ENCODE measurements at regions not wholly inside any gene's neighbourhood (a gene's known extent, or its start where the extent isn't known, plus 50 kb on each side); places are given as distances from the start of the nearest gene placed in this dataset.

- no peak for DNase-seq (ENCODE audit: unreplicated experiment)
- ChIA-PET CTCF (no interaction called here), POLR2A (no interaction called here)
- Mint-ChIP-seq H3K36me3 (ENCODE audit: insufficient read depth, unreplicated experiment) (no peaks in the 10 kb centered on the region), H3K9me3 (ENCODE audit: unreplicated experiment) (peaks cover 7% of the 10 kb centered on the region), H3K4me1 (ENCODE audit: insufficient read depth, unreplicated experiment) (no peaks in the 10 kb centered on the region), H3K4me3 (ENCODE audit: unreplicated experiment) (no peak overlapping the region), H3K27me3 (ENCODE audit: insufficient read depth, unreplicated experiment) (no peaks in the 10 kb centered on the region), H3K27ac (ENCODE audit: low read depth, unreplicated experiment) (no peak overlapping the region)
- no TSS peak for BruUV-seq (replicated peaks)
- TF ChIP-seq, protein P1, sequence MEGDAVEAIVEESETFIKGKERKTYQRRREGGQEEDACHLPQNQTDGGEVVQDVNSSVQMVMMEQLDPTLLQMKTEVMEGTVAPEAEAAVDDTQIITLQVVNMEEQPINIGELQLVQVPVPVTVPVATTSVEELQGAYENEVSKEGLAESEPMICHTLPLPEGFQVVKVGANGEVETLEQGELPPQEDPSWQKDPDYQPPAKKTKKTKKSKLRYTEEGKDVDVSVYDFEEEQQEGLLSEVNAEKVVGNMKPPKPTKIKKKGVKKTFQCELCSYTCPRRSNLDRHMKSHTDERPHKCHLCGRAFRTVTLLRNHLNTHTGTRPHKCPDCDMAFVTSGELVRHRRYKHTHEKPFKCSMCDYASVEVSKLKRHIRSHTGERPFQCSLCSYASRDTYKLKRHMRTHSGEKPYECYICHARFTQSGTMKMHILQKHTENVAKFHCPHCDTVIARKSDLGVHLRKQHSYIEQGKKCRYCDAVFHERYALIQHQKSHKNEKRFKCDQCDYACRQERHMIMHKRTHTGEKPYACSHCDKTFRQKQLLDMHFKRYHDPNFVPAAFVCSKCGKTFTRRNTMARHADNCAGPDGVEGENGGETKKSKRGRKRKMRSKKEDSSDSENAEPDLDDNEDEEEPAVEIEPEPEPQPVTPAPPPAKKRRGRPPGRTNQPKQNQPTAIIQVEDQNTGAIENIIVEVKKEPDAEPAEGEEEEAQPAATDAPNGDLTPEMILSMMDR (IDR thresholded peaks at IDR 0.05; ENCODE audit: unreplicated experiment) = no peak
- intact Hi-C loops (cut with micrococcal nuclease) = no loop called here
Observed at GRCh38 chr6:23559587-23560343, 566.2 kb upstream of the NRSN1 start.

GRCh38 chr6:23561732-23562131 lies 564.3 kb upstream of the NRSN1 start:
- Mint-ChIP-seq H3K36me3 (ENCODE audit: insufficient read depth, unreplicated experiment) (no peaks in the 10 kb centered on the region), H3K27ac (ENCODE audit: low read depth, unreplicated experiment) (no peak overlapping the region), H3K27me3 (ENCODE audit: insufficient read depth, unreplicated experiment) (no peaks in the 10 kb centered on the region), H3K9me3 (ENCODE audit: unreplicated experiment) (peaks cover 7% of the 10 kb centered on the region), H3K4me1 (ENCODE audit: insufficient read depth, unreplicated experiment) (no peaks in the 10 kb centered on the region), H3K4me3 (ENCODE audit: unreplicated experiment) (no peak overlapping the region)
- ChIA-PET CTCF (no interaction called here), POLR2A (no interaction called here)
- no TSS peak for BruUV-seq (replicated peaks)
- intact Hi-C loops (cut with micrococcal nuclease) = no loop called here
- DNase-seq (ENCODE audit: unreplicated experiment) = no peak
- TF ChIP-seq, protein P1 (IDR thresholded peaks at IDR 0.05; ENCODE audit: unreplicated experiment) = no peak

DNA sequence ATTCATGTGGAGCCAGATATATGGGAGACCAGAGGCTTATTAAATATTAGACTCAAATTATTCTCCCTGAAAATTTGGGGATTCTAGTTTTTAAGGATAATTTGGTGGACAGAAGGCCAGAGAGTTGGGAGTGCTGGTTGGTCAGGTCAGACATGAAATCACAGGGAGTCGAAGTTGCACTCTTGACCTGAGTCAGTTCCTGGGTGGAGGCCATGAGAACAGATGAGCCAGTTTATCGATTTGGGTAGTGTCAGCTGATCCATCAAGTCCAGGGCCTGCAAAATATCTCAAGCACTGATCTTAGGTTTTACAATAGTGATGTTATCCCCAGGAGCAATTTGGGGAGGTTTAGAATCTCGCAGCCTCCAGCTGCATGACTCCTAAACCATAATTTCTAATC lies 563.5 kb upstream of the NRSN1 start:
- peaks cover 7% of the 10 kb centered on the region for H3K9me3 Mint-ChIP-seq (ENCODE audit: unreplicated experiment)
- no peak overlapping the region for H3K27ac Mint-ChIP-seq (ENCODE audit: low read depth, unreplicated experiment)
- intact Hi-C loops (cut with micrococcal nuclease) = no loop called here
- no peaks in the 10 kb centered on the region for H3K4me1 Mint-ChIP-seq (ENCODE audit: insufficient read depth, unreplicated experiment)
- ChIA-PET CTCF (no interaction called here), POLR2A (no interaction called here)
- TF ChIP-seq, protein P1 (IDR thresholded peaks at IDR 0.05; ENCODE audit: unreplicated experiment) = no peak
- H3K4me3 Mint-ChIP-seq (ENCODE audit: unreplicated experiment) = no peak overlapping the region
- DNase-seq (ENCODE audit: unreplicated experiment) = no peak
- H3K27me3 Mint-ChIP-seq (ENCODE audit: insufficient read depth, unreplicated experiment) = no peaks in the 10 kb centered on the region
- no TSS peak for BruUV-seq (replicated peaks)
- H3K36me3 Mint-ChIP-seq (ENCODE audit: insufficient read depth, unreplicated experiment) = no peaks in the 10 kb centered on the region

DNA sequence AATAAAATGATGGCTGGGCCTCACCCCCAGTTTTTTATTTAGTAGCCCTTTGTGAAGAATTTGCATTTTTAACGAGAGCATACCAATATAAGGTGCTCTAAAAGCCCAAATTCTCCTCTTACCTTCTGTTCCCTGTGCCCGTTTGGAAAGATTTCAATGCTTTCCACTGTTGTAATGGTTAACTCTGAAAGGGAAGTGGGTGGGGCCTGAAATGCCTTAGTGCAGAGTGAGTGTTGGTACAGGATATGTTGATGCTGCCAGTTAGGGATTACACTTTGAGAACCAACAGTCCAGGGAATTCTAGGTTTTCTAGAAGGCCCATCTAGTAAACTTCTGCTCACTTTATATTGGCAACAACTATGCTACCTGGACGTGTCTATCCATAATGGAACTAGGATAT lies 562.7 kb upstream of the NRSN1 start:
- ChIA-PET CTCF (no interaction called here), POLR2A (no interaction called here)
- no TSS peak for BruUV-seq (replicated peaks)
- intact Hi-C loops (cut with micrococcal nuclease) = no loop called here
- Mint-ChIP-seq H3K27ac (ENCODE audit: low read depth, unreplicated experiment) (no peak overlapping the region), H3K9me3 (ENCODE audit: unreplicated experiment) (peaks cover 7% of the 10 kb centered on the region), H3K27me3 (ENCODE audit: insufficient read depth, unreplicated experiment) (no peaks in the 10 kb centered on the region), H3K36me3 (ENCODE audit: insufficient read depth, unreplicated experiment) (no peaks in the 10 kb centered on the region), H3K4me3 (ENCODE audit: unreplicated experiment) (no peak overlapping the region), H3K4me1 (ENCODE audit: insufficient read depth, unreplicated experiment) (no peaks in the 10 kb centered on the region)
- no peak for DNase-seq (ENCODE audit: unreplicated experiment)
- TF ChIP-seq, protein P1 (IDR thresholded peaks at IDR 0.05; ENCODE audit: unreplicated experiment) = no peak
